ENCODE measurements at regions not wholly inside any gene's neighbourhood (a gene's known extent, or its start where the extent isn't known, plus 50 kb on each side); places are given as distances from the start of the nearest gene placed in this dataset.

- H3K18ac ChIP-seq (ENCODE audit: extremely low read depth, low read length): peak overlapping the region; percentile 42; the same call in 1 of the 2 replicates
- peak overlapping the region; percentile 52; the same call in 1 of the 2 replicates for H2BK20ac ChIP-seq (ENCODE audit: low read length)
- no peak overlapping the region for H3K4me3 ChIP-seq (ENCODE audit: extremely low read depth in 1 of 4, insufficient read depth in 2 of 4, low read depth in 3 of 4, low read length in 4 of 4)
- CTCF ChIA-PET (ENCODE audit: partially characterized antibody): interaction anchor here (0.6 to 9.9 kb wide), 38 partner anchors 9 to 793 kb away, joined by 3 to 109 read pairs (median 4); no protein-coding TSS in a partner anchor
- no peak overlapping the region for H3K9ac ChIP-seq (replicated peaks in 1 of 4; ENCODE audit: extremely low read depth in 1 of 4, low read depth in 3 of 4, low read length in 3 of 4)
- no peaks in the 10 kb centered on the region for H3K79me1 ChIP-seq (ENCODE audit: low read depth, low read length)
- H3K9me3 ChIP-seq (ENCODE audit: insufficient read depth in 2 of 2, low read depth in 1 of 2, low read length in 1 of 2): no peaks in the 10 kb centered on the region
- H2AK5ac ChIP-seq (ENCODE audit: low read depth, low read length): no peak overlapping the region
- no peaks in the 10 kb centered on the region for H3K27me3 ChIP-seq (replicated peaks in 1 of 4; ENCODE audit: control insufficient read depth in 3 of 4, extremely low read depth in 1 of 4, insufficient read depth in 3 of 4, low read length in 3 of 4)
- no peak overlapping the region for H2BK15ac ChIP-seq (ENCODE audit: low read length)
- H3K79me2 ChIP-seq (ENCODE audit: control insufficient read depth in 1 of 2, insufficient read depth in 2 of 2, low read length in 2 of 2): no peaks in the 10 kb centered on the region
- no peaks in the 10 kb centered on the region for H3K36me3 ChIP-seq (ENCODE audit: control insufficient read depth in 2 of 4, insufficient read depth in 4 of 4, low read length in 3 of 4)
- no peak overlapping the region for H3K56ac ChIP-seq (replicated peaks; ENCODE audit: insufficient read length, low read depth, low read length)
- WGBS, 2 experiments (ENCODE audit: extremely low coverage in 1 of 2, insufficient coverage in 1 of 2, insufficient read length in 1 of 2, insufficient replicate concordance in 2 of 2, low coverage in 1 of 2, low lambda C conversion rate in 2 of 2, missing lambda C conversion rate in 1 of 2): 83% methylated on average over 7 of the region's 9 CpGs; no CpG with 5 or more reads in 1 of the 2 experiments
- peak overlapping the region; percentile 88; the same call in 1 of the 2 replicates for H2AFZ ChIP-seq (ENCODE audit: low read length)
- FAIRE-seq (peak; percentile 73), DNase-seq (ENCODE audit: low read depth in 1 of 2, low spot score in 2 of 2) (peak in 1 of 2 experiments; percentile 15)
- no peak overlapping the region for H2BK5ac ChIP-seq (ENCODE audit: low read depth, low read length)
- no peaks in the 10 kb centered on the region for H4K20me1 ChIP-seq (replicated peaks in 1 of 2; ENCODE audit: control insufficient read depth in 1 of 2, insufficient read depth in 2 of 2, low read length in 2 of 2)
- no peak overlapping the region for H2BK12ac ChIP-seq (ENCODE audit: low read depth, low read length)
- no peak overlapping the region for H2BK120ac ChIP-seq (replicated peaks; ENCODE audit: low read depth, low read length)
- H3K23ac ChIP-seq (ENCODE audit: insufficient read length): no peak overlapping the region
- peaks cover 0 to 5% (median 1%) of the 10 kb centered on the region in 4 experiments; a peak in 1 of 7 replicates for H3K4me1 ChIP-seq (replicated peaks in 1 of 4; ENCODE audit: control insufficient read depth in 3 of 4, insufficient read depth in 4 of 4, low read length in 3 of 4)
- H3K4ac ChIP-seq (replicated peaks; ENCODE audit: insufficient read length, low read depth, low read length): no peak overlapping the region
- no peak overlapping the region for H4K91ac ChIP-seq (replicated peaks; ENCODE audit: insufficient read length, low read length)
- no peak overlapping the region for H3K4me2 ChIP-seq (ENCODE audit: insufficient read depth in 1 of 2, low read depth in 2 of 2, low read length in 2 of 2)
- H3K14ac ChIP-seq (ENCODE audit: insufficient read length): no peak overlapping the region
- H4K8ac ChIP-seq (ENCODE audit: extremely low read depth, insufficient read depth, low read length): no peak overlapping the region
- POLR2A ChIA-PET (ENCODE audit: partially characterized antibody): interaction anchor here (0.7 kb wide), 1 partner anchor 81 kb away, joined by 3 read pairs; no protein-coding TSS in a partner anchor
- no peak overlapping the region for H3K27ac ChIP-seq (ENCODE audit: low read depth, low read length)
- H4K5ac ChIP-seq (ENCODE audit: insufficient read length, low read depth, low read length): no peak overlapping the region
- H3K23me2 ChIP-seq (ENCODE audit: low read depth, low read length): no peaks in the 10 kb centered on the region
- no peak for TF ChIP-seq GABPA (IDR thresholded peaks at IDR 0.05; ENCODE audit: borderline replicate concordance, insufficient read depth, low read length)
- no peak for TF ChIP-seq JUND (IDR thresholded peaks at IDR 0.05; ENCODE audit: low read length)
- no peak for TF ChIP-seq CEBPB (IDR thresholded peaks at IDR 0.05; ENCODE audit: low read depth, low read length)
- no peak for TF ChIP-seq SP1 (IDR thresholded peaks at IDR 0.05; ENCODE audit: low read depth, low read length)
- TF ChIP-seq MAFK (IDR thresholded peaks at IDR 0.05; ENCODE audit: low read depth, low read length): no peak
- no peak for TF ChIP-seq BCL11A (IDR thresholded peaks at IDR 0.05; ENCODE audit: low read depth in 2 of 2, low read length in 2 of 2)
- TF ChIP-seq ASH2L (IDR thresholded peaks at IDR 0.05; ENCODE audit: low read length): no peak
- TF ChIP-seq RAD21 (IDR thresholded peaks at IDR 0.05 in 1 of 2, conservative IDR thresholded peaks at IDR 0.05 in 1 of 2; ENCODE audit: low read depth in 2 of 2, low read length in 2 of 2): peak; percentile 75 to 81
- TF ChIP-seq RBBP5 (IDR thresholded peaks at IDR 0.05; ENCODE audit: borderline replicate concordance, low read depth, low read length): no peak
- no peak for TF ChIP-seq SIRT6 (IDR thresholded peaks at IDR 0.05; ENCODE audit: low read length)
These were observed 72.0 kb upstream of the TMEM178A start for GRCh38 chr2:39593439-39594393.

Data from H1 (cell line).